H9 (cell line): ENCODE measurements at regions not wholly inside any gene's neighbourhood (a gene's known extent, or its start where the extent isn't known, plus 50 kb on each side); places are given as distances from the start of the nearest gene placed in this dataset.

Experiments used
- DNase-seq: peaks from one replicate; pipeline ENCODE4 v3.0.0-alpha.2; 2017
- H2AFZ ChIP-seq: one replicate; pipeline ENCODE4 v1.6.1; 2013; ENCODE audit warnings: mild to moderate bottlenecking, low read length, control low read depth, moderate library complexity
- H2AK5ac ChIP-seq: 2 replicates; pipeline ENCODE4 v1.6.1; 2013; ENCODE audit warnings: low read length, control low read depth, mixed read lengths; ENCODE audit not compliant: insufficient read length
- H2BK120ac ChIP-seq: one replicate; pipeline ENCODE4 v1.6.1; 2013; ENCODE audit warnings: low read depth, mild to moderate bottlenecking, low read length, control low read depth, inconsistent platforms; ENCODE audit not compliant: poor library complexity, severe bottlenecking
- H2BK12ac ChIP-seq: 2 replicates; pipeline ENCODE4 v1.6.1; 2013; ENCODE audit warnings: low read length, control low read depth, mixed read lengths, low read depth; ENCODE audit not compliant: insufficient read length
- H2BK15ac ChIP-seq: 2 replicates; pipeline ENCODE4 v1.6.1; 2013; ENCODE audit warnings: low read depth, low read length, control low read depth
- H2BK20ac ChIP-seq: one replicate; pipeline ENCODE4 v1.6.1; 2013; ENCODE audit warnings: low read depth, mild to moderate bottlenecking, low read length, control low read depth, inconsistent platforms; ENCODE audit not compliant: poor library complexity, severe bottlenecking
- H2BK5ac ChIP-seq: 2 replicates; pipeline ENCODE4 v1.6.1; 2013; ENCODE audit warnings: low read length, control low read depth, mixed read lengths; ENCODE audit not compliant: insufficient read length
- H3K14ac ChIP-seq: 2 replicates; pipeline ENCODE4 v1.6.1; 2013; ENCODE audit warnings: low read length, control low read depth; ENCODE audit not compliant: insufficient read depth
- H3K18ac ChIP-seq: 2 replicates; pipeline ENCODE4 v1.6.1; 2013; ENCODE audit warnings: low read depth, mild to moderate bottlenecking, mixed read lengths, low read length, control low read depth; ENCODE audit not compliant: insufficient read length
- H3K23ac ChIP-seq: 2 replicates; pipeline ENCODE4 v1.6.1; 2013; ENCODE audit warnings: low read length, control low read depth, mixed read lengths, low read depth; ENCODE audit not compliant: insufficient read length
- H3K23me2 ChIP-seq: 2 replicates; pipeline ENCODE4 v1.6.1; 2013; ENCODE audit warnings: low read depth, mild to moderate bottlenecking, mixed read lengths, low read length, control low read depth; ENCODE audit not compliant: insufficient read length, poor library complexity, severe bottlenecking
- H3K27ac ChIP-seq: 2 replicates; pipeline ENCODE4 v1.5.1; 2013; ENCODE audit warnings: low read length, control low read depth, mixed read lengths, low read depth; ENCODE audit not compliant: insufficient read length
- H3K27me3 ChIP-seq: 2 replicates; pipeline ENCODE4 v1.6.1; 2013; ENCODE audit warnings: low read length, control low read depth, inconsistent platforms; ENCODE audit not compliant: insufficient read depth
- H3K4ac ChIP-seq: 2 replicates; pipeline ENCODE4 v1.6.1; 2013; ENCODE audit warnings: low read depth, mild to moderate bottlenecking, control low read depth, inconsistent platforms, low read length, moderate library complexity
- H3K4me1 ChIP-seq: 2 replicates; pipeline ENCODE4 v1.6.1; 2013; ENCODE audit warnings: low read length, control low read depth, inconsistent platforms; ENCODE audit not compliant: insufficient read depth
- H3K4me2 ChIP-seq: 2 replicates; pipeline ENCODE4 v1.6.1; 2013; ENCODE audit warnings: low read length, control low read depth, mixed read lengths; ENCODE audit not compliant: insufficient read length, insufficient read depth
- H3K56ac ChIP-seq: 2 replicates; pipeline ENCODE4 v1.6.1; 2013; ENCODE audit warnings: low read depth, mild to moderate bottlenecking, mixed read lengths, low read length, control low read depth; ENCODE audit not compliant: insufficient read length
- H3K79me1 ChIP-seq: 2 replicates; pipeline ENCODE4 v1.6.1; 2013; ENCODE audit warnings: low read depth, mild to moderate bottlenecking, moderate library complexity, low read length, control low read depth, inconsistent platforms; ENCODE audit not compliant: insufficient read depth, poor library complexity, severe bottlenecking
- H3K79me2 ChIP-seq: 2 replicates; pipeline ENCODE4 v1.6.1; 2013; ENCODE audit warnings: low read length, control low read depth, inconsistent platforms; ENCODE audit not compliant: insufficient read depth
- H3K9ac ChIP-seq: 2 replicates; pipeline ENCODE4 v1.6.1; 2013; ENCODE audit warnings: low read length, control low read depth, mixed read lengths; ENCODE audit not compliant: insufficient read length; ENCODE audit errors: extremely low read depth
- H3K9me3 ChIP-seq: one replicate; pipeline ENCODE4 v1.6.1; 2013; ENCODE audit warnings: low read depth, low read length, inconsistent platforms; ENCODE audit not compliant: control insufficient read depth
- H3T11ph ChIP-seq: one replicate; pipeline ENCODE4 v1.6.1; 2013; ENCODE audit warnings: mild to moderate bottlenecking, low read length, control low read depth, inconsistent platforms
- H4K20me1 ChIP-seq: one replicate; pipeline ENCODE4 v1.6.1; 2013; ENCODE audit not compliant: control insufficient read depth, insufficient read length, insufficient read depth
- H4K5ac ChIP-seq: 2 replicates; pipeline ENCODE4 v1.6.1; 2013; ENCODE audit warnings: low read depth, mild to moderate bottlenecking, mixed read lengths, low read length, control low read depth; ENCODE audit not compliant: insufficient read length
- H4K8ac ChIP-seq: replicated peaks from 2 replicates; pipeline ENCODE4 v1.6.1; 2013; ENCODE audit warnings: low read length, control low read depth, mixed read lengths, low read depth; ENCODE audit not compliant: insufficient read length
- H4K91ac ChIP-seq: 2 replicates; pipeline ENCODE4 v1.6.1; 2013; ENCODE audit warnings: low read depth, mild to moderate bottlenecking, moderate library complexity, mixed read lengths, low read length, control low read depth; ENCODE audit not compliant: insufficient read length
- H3K27ac Mint-ChIP-seq, 3 experiments: 2 replicates in 2 of 3; 3 replicates in 1 of 3; pipeline ENCODE4 v1.8.0; 2020 to 2021; ENCODE audit warnings: mixed read lengths in 3 of 3, mild to moderate bottlenecking in 1 of 3, moderate library complexity in 1 of 3
- H3K27me3 Mint-ChIP-seq: 2 replicates; pipeline ENCODE4 v1.8.0; 2021; ENCODE audit warnings: low read depth, mild to moderate bottlenecking, moderate library complexity, mixed read lengths
- H3K36me3 Mint-ChIP-seq, 3 experiments: 2 replicates in 2 of 3; 3 replicates in 1 of 3; pipeline ENCODE4 v1.8.0; 2020 to 2021; ENCODE audit warnings: low read depth in 3 of 3, mixed read lengths in 3 of 3; ENCODE audit not compliant: insufficient read depth in 1 of 3
- H3K4me1 Mint-ChIP-seq, 2 experiments: 2 replicates each; pipeline ENCODE4 v1.8.0; 2020; ENCODE audit warnings: mixed read lengths in 2 of 2
- H3K4me3 Mint-ChIP-seq, 2 experiments: 2 replicates in 1 of 2; 3 replicates in 1 of 2; pipeline ENCODE4 v1.8.0; 2020 to 2021; ENCODE audit warnings: mild to moderate bottlenecking in 2 of 2, mixed read lengths in 2 of 2, moderate library complexity in 1 of 2
- H3K9me3 Mint-ChIP-seq, 2 experiments: 2 replicates in 1 of 2; 3 replicates in 1 of 2; pipeline ENCODE4 v1.8.0; 2020; ENCODE audit warnings: mild to moderate bottlenecking in 2 of 2, mixed read lengths in 2 of 2, moderate library complexity in 1 of 2
- CTCF ChIP-seq: fragments of 200-600 bp; sonication (generic); conservative IDR thresholded peaks from 3 replicates; pipeline ENCODE4 v1.8.0; 2021; ENCODE audit warnings: antibody characterized with exemption, mild to moderate bottlenecking
- WGBS: extraction: QIAGEN DNeasy Blood & Tissue Kit; methylation state at CpG from one replicate; pipeline ENCODE4 v1.1.7; 2013; ENCODE audit warnings: missing lambda C conversion rate, low lambda C conversion rate, mixed read lengths; ENCODE audit not compliant: insufficient read length; ENCODE audit errors: extremely low coverage; 5-methylcytosine and 5-hydroxymethylcytosine counted together

- H4K8ac ChIP-seq: no peak overlapping the region
- no peaks in the 10 kb centered on the region for H3K79me2 ChIP-seq
- Mint-ChIP-seq H3K27ac (no peak overlapping the region), H3K4me1 (peaks cover 4 to 5% of the 10 kb centered on the region in 2 experiments; a peak in 2 of 4 replicates), H3K27me3 (no peaks in the 10 kb centered on the region), H3K36me3 (no peaks in the 10 kb centered on the region), H3K4me3 (no peak overlapping the region), H3K9me3 (no peaks in the 10 kb centered on the region; a peak in 1 of 5 replicates)
- no peaks in the 10 kb centered on the region for H3K4me1 ChIP-seq
- no peak overlapping the region for H3K4me2 ChIP-seq
- H4K5ac ChIP-seq: no peak overlapping the region
- no peak overlapping the region for H3K4ac ChIP-seq
- no peaks in the 10 kb centered on the region for H3K9me3 ChIP-seq
- H3K56ac ChIP-seq: no peak overlapping the region
- H2BK120ac ChIP-seq: no peak overlapping the region
- no peak overlapping the region for H2BK20ac ChIP-seq
- H3K79me1 ChIP-seq: no peaks in the 10 kb centered on the region
- H3K9ac ChIP-seq: no peak overlapping the region
- H3T11ph ChIP-seq: no peak overlapping the region
- H3K23ac ChIP-seq: no peak overlapping the region
- H3K23me2 ChIP-seq: no peaks in the 10 kb centered on the region
- H3K14ac ChIP-seq: no peak overlapping the region
- no peak overlapping the region for H2AK5ac ChIP-seq
- no peak overlapping the region for H2BK12ac ChIP-seq
- H3K18ac ChIP-seq: no peak overlapping the region
- DNase-seq: no peak
- H2AFZ ChIP-seq: no peak overlapping the region
- no peaks in the 10 kb centered on the region for H4K20me1 ChIP-seq
- WGBS: no CpG with 5 or more reads among the region's 2 CpGs
- H3K27me3 ChIP-seq: no peaks in the 10 kb centered on the region
- no peak overlapping the region for H3K27ac ChIP-seq
- no peak for TF ChIP-seq CTCF
- no peak overlapping the region for H2BK15ac ChIP-seq
- no peak overlapping the region for H4K91ac ChIP-seq
- H2BK5ac ChIP-seq: no peak overlapping the region
Observed at GRCh38 chr3:117068301-117068700, 358.7 kb downstream of the TUSC7 start.
